HepG2 (cell line): ENCODE measurements at regions not wholly inside any gene's neighbourhood (a gene's known extent, or its start where the extent isn't known, plus 50 kb on each side); places are given as distances from the start of the nearest gene placed in this dataset.

Source experiments
- CCDC6 ChIP-seq: sonication (generic); formaldehyde crosslinking; IDR thresholded peaks from 2 replicates; pipeline ENCODE4 v1.8.1; 2022; ENCODE audit warnings: mild to moderate bottlenecking, missing genetic modification reagents, moderate library complexity
- EHMT2 ChIP-seq: fragments of 200-600 bp; sonication (generic); IDR thresholded peaks from 2 replicates; pipeline ENCODE4 v1.7.0; 2017; ENCODE audit warnings: antibody characterized with exemption, low read depth, low read length, borderline replicate concordance
- EZH2 ChIP-seq: conservative IDR thresholded peaks from 2 replicates; pipeline ENCODE4 v1.6.1; 2012; ENCODE audit warnings: mild to moderate bottlenecking, low read depth, low read length, moderate library complexity
- KLF11 ChIP-seq: IDR thresholded peaks from 2 replicates; pipeline ENCODE4 v1.6.1; 2016; ENCODE audit warnings: missing compliant biosample characterization
- MBD4 ChIP-seq: IDR thresholded peaks from 2 replicates; pipeline ENCODE4 v1.6.1; 2012; ENCODE audit warnings: low read length, inconsistent platforms, borderline replicate concordance
- SMC3 ChIP-seq: IDR thresholded peaks from 2 replicates; pipeline ENCODE4 v1.6.1; 2011; ENCODE audit warnings: low read length, improper control_type of control experiment
- XRCC5 ChIP-seq: fragments of 200-400 bp; formaldehyde crosslinking; optimal IDR thresholded peaks from 2 replicates; pipeline ENCODE3; 2017; ENCODE audit warnings: mild to moderate bottlenecking, low read length
- ZNF350 ChIP-seq: sonication (generic); formaldehyde crosslinking; IDR thresholded peaks from 2 replicates; pipeline ENCODE4 v1.4.0; 2020; ENCODE audit warnings: mild to moderate bottlenecking, low read depth, missing genetic modification reagents, borderline replicate concordance

- TF ChIP-seq ZNF350 (no peak), SMC3 (no peak), CCDC6 (CRISPR knock-in tag) (no peak), XRCC5 (no peak), EHMT2 (no peak), EZH2 (no peak), KLF11 (CRISPR knock-in tag) (no peak), MBD4 (no peak)
Measured at GRCh38 chr3:88628901-88629300, 478.5 kb upstream of the EPHA3 start.
